Naive B cell (primary cell): ENCODE measurements at regions not wholly inside any gene's neighbourhood (a gene's known extent, or its start where the extent isn't known, plus 50 kb on each side); places are given as distances from the start of the nearest gene placed in this dataset.
A peak's percentile ranks its signal among the peaks of the same experiment; 100 is the strongest.

Experiments
- ATAC-seq, 2 donors: fragments of 150-1000 bp; cut with Tn5 transposase; 2 replicates each; pipeline ENCODE4 v1.10.0; 2021; ENCODE audit warnings: low read depth in 2 of 2, mild to moderate bottlenecking in 2 of 2, moderate library complexity in 2 of 2
- DNase-seq: peaks from one replicate; pipeline ENCODE4 v3.0.0; 2022
- H3K27ac Mint-ChIP-seq, 6 donors: one replicate each; pipeline ENCODE4 v1.8.0; 2020 to 2022; ENCODE audit warnings: mild to moderate bottlenecking in 6 of 6, mixed read lengths in 6 of 6, moderate library complexity in 5 of 6, inconsistent platforms in 2 of 6
- H3K27me3 Mint-ChIP-seq, 3 donors: one replicate each; pipeline ENCODE4 v1.8.0; 2021 to 2022; ENCODE audit warnings: mixed read lengths in 3 of 3, mild to moderate bottlenecking in 1 of 3
- H3K36me3 Mint-ChIP-seq, 2 donors: one replicate each; pipeline ENCODE4 v1.8.0; 2020 to 2022; ENCODE audit warnings: mixed read lengths in 2 of 2, inconsistent platforms in 1 of 2, mild to moderate bottlenecking in 1 of 2
- H3K4me1 Mint-ChIP-seq, 3 donors: one replicate each; pipeline ENCODE4 v1.8.0; 2020 to 2022; ENCODE audit warnings: mixed read lengths in 3 of 3, inconsistent platforms in 1 of 3, mild to moderate bottlenecking in 1 of 3, moderate library complexity in 1 of 3
- H3K4me3 Mint-ChIP-seq, 8 donors: one replicate each; pipeline ENCODE4 v1.8.0; 2020 to 2022; ENCODE audit warnings: mild to moderate bottlenecking in 8 of 8, mixed read lengths in 8 of 8, moderate library complexity in 8 of 8, inconsistent platforms in 2 of 8
- H3K9me3 Mint-ChIP-seq, 7 donors: one replicate each; pipeline ENCODE4 v1.8.0; 2020 to 2022; ENCODE audit warnings: mixed read lengths in 7 of 7, mild to moderate bottlenecking in 5 of 7, inconsistent platforms in 2 of 7, moderate library complexity in 1 of 7

- H3K9me3 Mint-ChIP-seq = peaks cover 0 to 10% (median 0%) of the 10 kb centered on the region in 7 donors
- DNase-seq (no peak), ATAC-seq (no peak)
- H3K27ac Mint-ChIP-seq = no peak overlapping the region
- H3K27me3 Mint-ChIP-seq = peaks cover 0 to 4% (median 0%) of the 10 kb centered on the region in 3 donors
- no peaks in the 10 kb centered on the region for H3K4me1 Mint-ChIP-seq
- H3K4me3 Mint-ChIP-seq = no peak overlapping the region
- H3K36me3 Mint-ChIP-seq = no peaks in the 10 kb centered on the region
Observed at GRCh38 chr20:12762725-12763124, 246.0 kb upstream of the SPTLC3 start.

GRCh38 chr20:12763406-12763805, 245.4 kb upstream of the SPTLC3 start:
- H3K27ac Mint-ChIP-seq = no peak overlapping the region
- peaks cover 0 to 8% (median 0%) of the 10 kb centered on the region in 7 donors for H3K9me3 Mint-ChIP-seq
- no peak for DNase-seq
- H3K4me3 Mint-ChIP-seq = no peak overlapping the region
- peaks cover 0 to 2% (median 0%) of the 10 kb centered on the region in 3 donors for H3K27me3 Mint-ChIP-seq
- H3K36me3 Mint-ChIP-seq = no peaks in the 10 kb centered on the region
- no peaks in the 10 kb centered on the region for H3K4me1 Mint-ChIP-seq
- ATAC-seq = no peak

- Mint-ChIP-seq H3K4me1 (no peaks in the 10 kb centered on the region), H3K27ac (no peak overlapping the region)
Observed at GRCh38 chr20:12764053-12764452, 244.7 kb upstream of the SPTLC3 start.

GRCh38 chr20:12764851-12765250, 243.9 kb upstream of the SPTLC3 start:
- Mint-ChIP-seq H3K27ac (no peak overlapping the region), H3K36me3 (no peaks in the 10 kb centered on the region), H3K4me1 (no peaks in the 10 kb centered on the region), H3K27me3 (no peaks in the 10 kb centered on the region), H3K4me3 (no peak overlapping the region), H3K9me3 (peaks cover 0 to 5% (median under 1%) of the 10 kb centered on the region in 7 donors)
- ATAC-seq (no peak), DNase-seq (no peak)

More at GRCh38 chr20:12764053-12764452, 244.7 kb upstream of the SPTLC3 start:
- H3K27me3 Mint-ChIP-seq = no peaks in the 10 kb centered on the region
- no peak overlapping the region for H3K4me3 Mint-ChIP-seq
- no peaks in the 10 kb centered on the region for H3K36me3 Mint-ChIP-seq
- H3K9me3 Mint-ChIP-seq = peaks cover 0 to 8% (median 0%) of the 10 kb centered on the region in 7 donors
- no peak for ATAC-seq
- DNase-seq = no peak

- Mint-ChIP-seq H3K4me1 (no peaks in the 10 kb centered on the region), H3K4me3 (no peak overlapping the region), H3K27ac (no peak overlapping the region)
Observed at GRCh38 chr20:12773936-12774335, 234.8 kb upstream of the SPTLC3 start.

GRCh38 chr20:12775041-12775440, 233.7 kb upstream of the SPTLC3 start:
- H3K36me3 Mint-ChIP-seq = no peaks in the 10 kb centered on the region
- H3K4me3 Mint-ChIP-seq = no peak overlapping the region
- H3K9me3 Mint-ChIP-seq = peaks cover 1 to 16% (median 4%) of the 10 kb centered on the region in 7 donors
- ATAC-seq = no peak
- DNase-seq = no peak
- H3K27ac Mint-ChIP-seq = no peak overlapping the region
- H3K4me1 Mint-ChIP-seq = no peaks in the 10 kb centered on the region
- H3K27me3 Mint-ChIP-seq = no peaks in the 10 kb centered on the region

More at GRCh38 chr20:12773936-12774335, 234.8 kb upstream of the SPTLC3 start:
- Mint-ChIP-seq H3K27me3 (no peaks in the 10 kb centered on the region), H3K36me3 (no peaks in the 10 kb centered on the region), H3K9me3 (peaks cover 3 to 16% (median 4%) of the 10 kb centered on the region in 7 donors)
- ATAC-seq = no peak
- no peak for DNase-seq

GRCh38 chr20:12777016-12777415, 231.8 kb upstream of the SPTLC3 start:
- Mint-ChIP-seq H3K27me3 (no peaks in the 10 kb centered on the region), H3K4me3 (no peak overlapping the region), H3K9me3 (peaks cover 0 to 8% (median under 1%) of the 10 kb centered on the region in 7 donors), H3K4me1 (no peaks in the 10 kb centered on the region), H3K27ac (no peak overlapping the region), H3K36me3 (no peaks in the 10 kb centered on the region)
- DNase-seq (no peak), ATAC-seq (no peak)

- Mint-ChIP-seq H3K9me3 (peaks cover 0 to 16% (median 0%) of the 10 kb centered on the region in 7 donors), H3K27ac (no peak overlapping the region)
Observed at GRCh38 chr20:12786276-12786675, 222.5 kb upstream of the SPTLC3 start.

GRCh38 chr20:12788632-12789299, 220.0 kb upstream of the SPTLC3 start:
- no peaks in the 10 kb centered on the region for H3K36me3 Mint-ChIP-seq
- ATAC-seq (no peak), DNase-seq (no peak)
- H3K27me3 Mint-ChIP-seq = peaks cover 0 to 3% (median 0%) of the 10 kb centered on the region in 3 donors
- H3K4me1 Mint-ChIP-seq = no peaks in the 10 kb centered on the region
- no peak overlapping the region for H3K27ac Mint-ChIP-seq
- peaks cover 0 to 7% (median 0%) of the 10 kb centered on the region in 7 donors for H3K9me3 Mint-ChIP-seq
- no peak overlapping the region for H3K4me3 Mint-ChIP-seq

More at GRCh38 chr20:12786276-12786675, 222.5 kb upstream of the SPTLC3 start:
- no peak for ATAC-seq
- H3K4me3 Mint-ChIP-seq = no peak overlapping the region
- no peaks in the 10 kb centered on the region for H3K36me3 Mint-ChIP-seq
- no peaks in the 10 kb centered on the region for H3K4me1 Mint-ChIP-seq
- H3K27me3 Mint-ChIP-seq = no peaks in the 10 kb centered on the region
- no peak for DNase-seq

GRCh38 chr20:12790859-12791258, 217.9 kb upstream of the SPTLC3 start:
- no peak for ATAC-seq
- H3K36me3 Mint-ChIP-seq = no peaks in the 10 kb centered on the region
- peaks cover 0 to 4% (median 0%) of the 10 kb centered on the region in 7 donors for H3K9me3 Mint-ChIP-seq
- no peak for DNase-seq
- no peak overlapping the region for H3K27ac Mint-ChIP-seq
- no peak overlapping the region for H3K4me3 Mint-ChIP-seq
- H3K4me1 Mint-ChIP-seq = no peaks in the 10 kb centered on the region
- H3K27me3 Mint-ChIP-seq = peaks cover 0 to 3% (median 0%) of the 10 kb centered on the region in 3 donors

GRCh38 chr20:12798286-12798685, 210.5 kb upstream of the SPTLC3 start:
- no peaks in the 10 kb centered on the region for H3K4me1 Mint-ChIP-seq
- H3K27ac Mint-ChIP-seq = no peak overlapping the region
- H3K27me3 Mint-ChIP-seq = no peaks in the 10 kb centered on the region
- peaks cover 0 to 3% (median 0%) of the 10 kb centered on the region in 7 donors for H3K9me3 Mint-ChIP-seq
- DNase-seq (no peak), ATAC-seq (no peak)
- H3K4me3 Mint-ChIP-seq = no peak overlapping the region
- H3K36me3 Mint-ChIP-seq = no peaks in the 10 kb centered on the region

- H3K27ac Mint-ChIP-seq = no peak overlapping the region
- peaks cover 0 to 9% of the 10 kb centered on the region in 2 donors for H3K36me3 Mint-ChIP-seq
- ATAC-seq = no peak
- H3K4me1 Mint-ChIP-seq = no peaks in the 10 kb centered on the region
- H3K27me3 Mint-ChIP-seq = no peaks in the 10 kb centered on the region
- H3K4me3 Mint-ChIP-seq = no peak overlapping the region
- DNase-seq = no peak
- peaks cover 10 to 44% (median 13%) of the 10 kb centered on the region in 7 donors for H3K9me3 Mint-ChIP-seq
Observed at GRCh38 chr20:12808006-12808567, 200.7 kb upstream of the SPTLC3 start.

- ATAC-seq = no peak
- peak overlapping the region in 1 of 8 donors; percentile 42 for H3K4me3 Mint-ChIP-seq
- no peak overlapping the region for H3K27ac Mint-ChIP-seq
- no peak for DNase-seq
- no peaks in the 10 kb centered on the region for H3K4me1 Mint-ChIP-seq
- H3K36me3 Mint-ChIP-seq = no peaks in the 10 kb centered on the region
- H3K27me3 Mint-ChIP-seq = no peaks in the 10 kb centered on the region
- peaks cover 3 to 24% (median 9%) of the 10 kb centered on the region in 7 donors for H3K9me3 Mint-ChIP-seq
Observed at GRCh38 chr20:12815231-12815768, 193.5 kb upstream of the SPTLC3 start.
